PFSK-1 (cell line): ENCODE measurements at regions not wholly inside any gene's neighbourhood (a gene's known extent, or its start where the extent isn't known, plus 50 kb on each side); places are given as distances from the start of the nearest gene placed in this dataset.

ENCODE experiments used
- POLR2AphosphoS5 ChIP-seq: IDR thresholded peaks from 2 replicates; pipeline ENCODE4 v1.6.1; 2012; ENCODE audit warnings: low read depth, mild to moderate bottlenecking, control low read depth, low read length, moderate library complexity
- TF ChIP-seq, protein P1 (sequence below), 2 experiments: IDR thresholded peaks; 2 replicates each; pipeline versions ENCODE4 v1.6.1 to v1.8.0; 2011 to 2012; ENCODE audit warnings: low read depth in 2 of 2, low read length in 2 of 2, control low read depth in 1 of 2, inconsistent platforms in 1 of 2, mild to moderate bottlenecking in 1 of 2, moderate library complexity in 1 of 2; ENCODE audit not compliant: insufficient read depth in 1 of 2

DNA sequence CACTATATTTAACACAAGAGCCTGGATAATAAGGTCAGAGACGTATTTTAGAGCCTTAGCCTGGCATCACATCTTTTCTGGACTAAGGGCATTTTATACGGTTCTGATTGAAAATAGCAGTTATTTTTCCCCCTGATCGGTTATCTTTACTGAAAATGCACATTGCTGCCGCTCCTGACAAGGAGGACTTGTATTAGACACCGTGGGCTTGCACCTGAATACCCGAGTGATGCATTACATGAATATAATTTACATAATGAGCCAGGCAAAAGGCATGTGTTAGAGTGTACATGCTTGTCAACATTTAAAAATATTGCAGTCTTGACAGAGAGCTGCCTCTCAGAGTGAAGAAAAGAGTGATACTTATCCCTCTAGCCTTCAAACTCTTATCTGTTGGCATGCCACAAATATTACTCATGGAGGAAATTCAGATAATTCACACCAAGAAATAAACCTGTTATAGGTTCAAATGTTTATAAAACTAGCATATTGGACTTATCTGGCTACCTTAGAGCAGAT lies 470.5 kb upstream of the ETAA1 start:
- TF ChIP-seq POLR2AphosphoS5 = no peak
- TF ChIP-seq, protein P1, sequence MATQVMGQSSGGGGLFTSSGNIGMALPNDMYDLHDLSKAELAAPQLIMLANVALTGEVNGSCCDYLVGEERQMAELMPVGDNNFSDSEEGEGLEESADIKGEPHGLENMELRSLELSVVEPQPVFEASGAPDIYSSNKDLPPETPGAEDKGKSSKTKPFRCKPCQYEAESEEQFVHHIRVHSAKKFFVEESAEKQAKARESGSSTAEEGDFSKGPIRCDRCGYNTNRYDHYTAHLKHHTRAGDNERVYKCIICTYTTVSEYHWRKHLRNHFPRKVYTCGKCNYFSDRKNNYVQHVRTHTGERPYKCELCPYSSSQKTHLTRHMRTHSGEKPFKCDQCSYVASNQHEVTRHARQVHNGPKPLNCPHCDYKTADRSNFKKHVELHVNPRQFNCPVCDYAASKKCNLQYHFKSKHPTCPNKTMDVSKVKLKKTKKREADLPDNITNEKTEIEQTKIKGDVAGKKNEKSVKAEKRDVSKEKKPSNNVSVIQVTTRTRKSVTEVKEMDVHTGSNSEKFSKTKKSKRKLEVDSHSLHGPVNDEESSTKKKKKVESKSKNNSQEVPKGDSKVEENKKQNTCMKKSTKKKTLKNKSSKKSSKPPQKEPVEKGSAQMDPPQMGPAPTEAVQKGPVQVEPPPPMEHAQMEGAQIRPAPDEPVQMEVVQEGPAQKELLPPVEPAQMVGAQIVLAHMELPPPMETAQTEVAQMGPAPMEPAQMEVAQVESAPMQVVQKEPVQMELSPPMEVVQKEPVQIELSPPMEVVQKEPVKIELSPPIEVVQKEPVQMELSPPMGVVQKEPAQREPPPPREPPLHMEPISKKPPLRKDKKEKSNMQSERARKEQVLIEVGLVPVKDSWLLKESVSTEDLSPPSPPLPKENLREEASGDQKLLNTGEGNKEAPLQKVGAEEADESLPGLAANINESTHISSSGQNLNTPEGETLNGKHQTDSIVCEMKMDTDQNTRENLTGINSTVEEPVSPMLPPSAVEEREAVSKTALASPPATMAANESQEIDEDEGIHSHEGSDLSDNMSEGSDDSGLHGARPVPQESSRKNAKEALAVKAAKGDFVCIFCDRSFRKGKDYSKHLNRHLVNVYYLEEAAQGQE (IDR thresholded peaks at IDR 0.05; ENCODE audit: insufficient read depth in 1 of 2, low read depth in 2 of 2, low read length in 2 of 2) = no peak
